Gastrocnemius medialis (tissue), 4 donors: ENCODE measurements at regions not wholly inside any gene's neighbourhood (a gene's known extent, or its start where the extent isn't known, plus 50 kb on each side); places are given as distances from the start of the nearest gene placed in this dataset.

ENCODE experiments used
- CTCF ChIP-seq, 5 experiments: fragments of 450-650 bp in 3 of 5; fragments of 200-600 bp in 2 of 5; sonication (generic) in 2 of 5; IDR thresholded peaks in 4 of 5; conservative IDR thresholded peaks in 1 of 5; 1 replicate in 4 of 5; 2 replicates in 1 of 5; pipeline ENCODE4 v1.5.1; 2016 to 2019; ENCODE audit warnings: antibody characterized with exemption in 5 of 5, mild to moderate bottlenecking in 3 of 5, moderate library complexity in 3 of 5
- POLR2A ChIP-seq, 2 donors: fragments of 450-650 bp; IDR thresholded peaks; one replicate each; pipeline ENCODE4 v1.6.1; 2017; ENCODE audit warnings: antibody characterized with exemption in 2 of 2, mild to moderate bottlenecking in 2 of 2, moderate library complexity in 2 of 2

DNA sequence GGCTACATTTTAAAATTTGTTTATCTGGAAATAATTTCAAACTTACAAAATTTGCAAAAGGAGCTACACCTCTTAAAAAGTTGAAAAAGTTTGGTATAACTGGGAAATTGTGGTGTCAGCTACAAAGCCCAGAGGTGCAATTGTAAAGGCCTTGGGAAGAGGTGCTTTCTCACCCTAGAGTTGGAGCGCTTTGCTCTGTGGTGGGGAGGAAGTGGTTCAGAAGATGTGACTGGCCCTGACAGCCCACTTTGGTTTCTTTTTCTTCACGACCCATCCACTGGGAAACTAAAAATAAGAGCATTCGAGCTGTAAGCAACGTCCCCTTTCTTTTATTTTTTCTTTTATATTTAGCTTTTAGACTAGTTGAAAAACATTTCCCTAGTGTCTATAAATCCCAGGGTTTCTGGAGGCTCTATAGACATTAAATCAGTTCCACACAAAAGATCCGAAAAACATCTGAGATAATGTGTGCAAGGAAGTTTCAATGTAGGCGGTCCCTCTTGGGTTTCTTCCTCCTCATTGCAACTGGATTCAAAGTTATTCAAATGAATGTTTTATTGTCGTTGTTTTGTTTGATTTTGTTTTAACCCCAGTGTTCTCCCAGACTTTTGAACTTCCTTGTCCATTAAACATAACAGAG is 397.8 kb downstream of the KIF16B start:
- no peak for TF ChIP-seq CTCF (IDR thresholded peaks at IDR 0.05 in 4 of 5, conservative IDR thresholded peaks at IDR 0.05 in 1 of 5)
- TF ChIP-seq POLR2A (IDR thresholded peaks at IDR 0.05) = no peak
